GM18511 (cell line): ENCODE measurements at regions not wholly inside any gene's neighbourhood (a gene's known extent, or its start where the extent isn't known, plus 50 kb on each side); places are given as distances from the start of the nearest gene placed in this dataset.

Source experiments
- ATAC-seq: cut with Tn5 transposase; IDR thresholded peaks from one replicate; pipeline ENCODE4 v1.9.1; 2021; ENCODE audit warnings: mild to moderate bottlenecking, moderate library complexity; ENCODE audit not compliant: unreplicated experiment

- ATAC-seq = no peak
Observed at GRCh38 chr2:103734911-103735310, 973.1 kb downstream of the TMEM182 start.

GRCh38 chr2:103738108-103738507 is 976.3 kb downstream of the TMEM182 start:
- ATAC-seq = no peak

GRCh38 chr2:103738606-103739005 is 976.8 kb downstream of the TMEM182 start:
- ATAC-seq = no peak

- no peak for ATAC-seq
Observed at GRCh38 chr2:103739186-103739585, 977.4 kb downstream of the TMEM182 start.

- no peak for ATAC-seq
Observed at GRCh38 chr2:103739921-103740320, 978.1 kb downstream of the TMEM182 start.

GRCh38 chr2:103740631-103741030 is 978.8 kb downstream of the TMEM182 start:
- no peak for ATAC-seq

- ATAC-seq = no peak
Observed at GRCh38 chr2:103743195-103743594, 981.4 kb downstream of the TMEM182 start.

- ATAC-seq = no peak
Observed at GRCh38 chr2:103754530-103754929, 992.7 kb downstream of the TMEM182 start.

- no peak for ATAC-seq
Observed at GRCh38 chr2:103773884-103774283, 1012.1 kb downstream of the TMEM182 start.

- ATAC-seq = no peak
Observed at GRCh38 chr2:103780088-103780702, 1018.4 kb downstream of the TMEM182 start.

- ATAC-seq = no peak
Observed at GRCh38 chr2:103781313-103781712, 1019.5 kb downstream of the TMEM182 start.

- no peak for ATAC-seq
Observed at GRCh38 chr2:103784261-103784660, 1022.4 kb downstream of the TMEM182 start.

- no peak for ATAC-seq
Observed at GRCh38 chr2:103785432-103785831, 1023.6 kb downstream of the TMEM182 start.

GRCh38 chr2:103785956-103786355 is 1024.1 kb downstream of the TMEM182 start:
- no peak for ATAC-seq

GRCh38 chr2:103788389-103788788 is 1026.6 kb downstream of the TMEM182 start:
- ATAC-seq = no peak

GRCh38 chr2:103788951-103789350 is 1027.1 kb downstream of the TMEM182 start:
- ATAC-seq = no peak

GRCh38 chr2:103789381-103790095 is 1027.7 kb downstream of the TMEM182 start:
- no peak for ATAC-seq

GRCh38 chr2:103792042-103792441 is 1030.2 kb downstream of the TMEM182 start:
- no peak for ATAC-seq

- ATAC-seq = no peak
Observed at GRCh38 chr2:103798291-103798690, 1036.5 kb downstream of the TMEM182 start.

- ATAC-seq = no peak
Observed at GRCh38 chr2:103804013-103804412, 1042.2 kb downstream of the TMEM182 start.

- no peak for ATAC-seq
Observed at GRCh38 chr2:103805746-103806145, 1043.9 kb downstream of the TMEM182 start.

GRCh38 chr2:103808814-103809213 is 1045.1 kb upstream of the POU3F3 start:
- ATAC-seq = no peak

- no peak for ATAC-seq
Observed at GRCh38 chr2:103809415-103809814, 1044.5 kb upstream of the POU3F3 start.
